Breast epithelium (tissue), 4 donors: ENCODE measurements at regions not wholly inside any gene's neighbourhood (a gene's known extent, or its start where the extent isn't known, plus 50 kb on each side); places are given as distances from the start of the nearest gene placed in this dataset.

Experiments used
- DNase-seq, 2 donors: peaks; one replicate each; pipeline ENCODE4 v3.0.0-alpha.2; 2019; ENCODE audit warnings: low spot score in 2 of 2
- H3K27ac ChIP-seq, 2 donors: fragments of 200-600 bp; sonication (generic) in 1 of 2; one replicate each; pipeline ENCODE4 v1.5.1; 2016 to 2019; ENCODE audit warnings: mild to moderate bottlenecking in 1 of 2
- H3K27me3 ChIP-seq, 2 donors: fragments of 200-600 bp; sonication (generic) in 1 of 2; one replicate each; pipeline versions ENCODE4 v1.5.1 to v1.6.0; 2017 to 2019; ENCODE audit warnings: control low read depth in 1 of 2, mild to moderate bottlenecking in 1 of 2
- H3K36me3 ChIP-seq: fragments of 200-600 bp; one replicate; pipeline ENCODE4 v1.5.1; 2019
- H3K4me1 ChIP-seq, 2 donors: fragments of 200-600 bp; sonication (generic); one replicate each; pipeline ENCODE4 v1.5.1; 2016 to 2019; ENCODE audit warnings: control low read depth in 1 of 2
- H3K4me3 ChIP-seq, 3 donors: fragments of 200-600 bp; sonication (generic); 1 replicate in 2 of 3; 2 replicates in 1 of 3; pipeline ENCODE4 v1.5.1; 2016 to 2019; ENCODE audit warnings: mild to moderate bottlenecking in 3 of 3, moderate library complexity in 2 of 3
- H3K9me3 ChIP-seq, 2 donors: fragments of 200-600 bp; sonication (generic) in 1 of 2; one replicate each; pipeline ENCODE4 v1.5.1; 2016 to 2019; ENCODE audit warnings: control low read depth in 1 of 2
- POLR2A ChIP-seq: fragments of 450-650 bp; IDR thresholded peaks from one replicate; pipeline ENCODE4 v1.6.1; 2016; ENCODE audit warnings: antibody characterized with exemption, mild to moderate bottlenecking, moderate library complexity
- POLR2AphosphoS5 ChIP-seq, 3 donors: sonication (generic); formaldehyde crosslinking; IDR thresholded peaks; one replicate each; pipeline ENCODE4 v1.6.1; 2017; ENCODE audit warnings: antibody characterized with exemption in 3 of 3
- intact Hi-C: fragments of 100-400 bp; cut with DNase I; formaldehyde crosslinking; loops from one replicate; pipeline ENCODE4 v1.15.1; 2023; ENCODE audit warnings: low total_unique reads
- TF ChIP-seq, protein P1 (sequence below), 3 donors: fragments of 450-650 bp; IDR thresholded peaks; one replicate each; pipeline ENCODE4 v1.5.1; 2016 to 2017; ENCODE audit warnings: antibody characterized with exemption in 3 of 3, mild to moderate bottlenecking in 3 of 3, moderate library complexity in 3 of 3

DNA sequence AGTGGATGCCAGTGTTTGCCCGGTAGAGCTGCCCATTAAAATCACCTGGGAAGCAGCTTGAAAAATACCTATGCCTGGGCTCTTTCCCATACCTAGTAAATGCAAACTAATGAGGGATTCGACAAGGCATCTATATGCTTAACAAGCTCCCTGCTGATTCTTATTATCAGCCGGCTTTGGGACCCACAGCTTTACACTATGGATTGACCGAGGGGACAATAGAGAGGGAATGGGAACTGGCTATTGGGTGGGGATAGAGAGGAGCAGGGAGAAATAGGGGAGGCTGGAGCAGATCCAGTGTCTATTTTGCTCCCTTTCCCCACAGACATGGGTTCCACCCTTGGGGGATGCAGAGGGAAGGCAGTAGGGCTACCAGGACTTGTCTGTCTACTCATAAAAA, 103.1 kb upstream of the TEX13D start:
- TF ChIP-seq POLR2A (no peak), POLR2AphosphoS5 (IDR thresholded peaks at IDR 0.05) (no peak)
- TF ChIP-seq, protein P1, sequence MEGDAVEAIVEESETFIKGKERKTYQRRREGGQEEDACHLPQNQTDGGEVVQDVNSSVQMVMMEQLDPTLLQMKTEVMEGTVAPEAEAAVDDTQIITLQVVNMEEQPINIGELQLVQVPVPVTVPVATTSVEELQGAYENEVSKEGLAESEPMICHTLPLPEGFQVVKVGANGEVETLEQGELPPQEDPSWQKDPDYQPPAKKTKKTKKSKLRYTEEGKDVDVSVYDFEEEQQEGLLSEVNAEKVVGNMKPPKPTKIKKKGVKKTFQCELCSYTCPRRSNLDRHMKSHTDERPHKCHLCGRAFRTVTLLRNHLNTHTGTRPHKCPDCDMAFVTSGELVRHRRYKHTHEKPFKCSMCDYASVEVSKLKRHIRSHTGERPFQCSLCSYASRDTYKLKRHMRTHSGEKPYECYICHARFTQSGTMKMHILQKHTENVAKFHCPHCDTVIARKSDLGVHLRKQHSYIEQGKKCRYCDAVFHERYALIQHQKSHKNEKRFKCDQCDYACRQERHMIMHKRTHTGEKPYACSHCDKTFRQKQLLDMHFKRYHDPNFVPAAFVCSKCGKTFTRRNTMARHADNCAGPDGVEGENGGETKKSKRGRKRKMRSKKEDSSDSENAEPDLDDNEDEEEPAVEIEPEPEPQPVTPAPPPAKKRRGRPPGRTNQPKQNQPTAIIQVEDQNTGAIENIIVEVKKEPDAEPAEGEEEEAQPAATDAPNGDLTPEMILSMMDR (IDR thresholded peaks at IDR 0.05) = no peak
- intact Hi-C loops = no loop called here
- no peaks in the 10 kb centered on the region for H3K4me1 ChIP-seq

DNA sequence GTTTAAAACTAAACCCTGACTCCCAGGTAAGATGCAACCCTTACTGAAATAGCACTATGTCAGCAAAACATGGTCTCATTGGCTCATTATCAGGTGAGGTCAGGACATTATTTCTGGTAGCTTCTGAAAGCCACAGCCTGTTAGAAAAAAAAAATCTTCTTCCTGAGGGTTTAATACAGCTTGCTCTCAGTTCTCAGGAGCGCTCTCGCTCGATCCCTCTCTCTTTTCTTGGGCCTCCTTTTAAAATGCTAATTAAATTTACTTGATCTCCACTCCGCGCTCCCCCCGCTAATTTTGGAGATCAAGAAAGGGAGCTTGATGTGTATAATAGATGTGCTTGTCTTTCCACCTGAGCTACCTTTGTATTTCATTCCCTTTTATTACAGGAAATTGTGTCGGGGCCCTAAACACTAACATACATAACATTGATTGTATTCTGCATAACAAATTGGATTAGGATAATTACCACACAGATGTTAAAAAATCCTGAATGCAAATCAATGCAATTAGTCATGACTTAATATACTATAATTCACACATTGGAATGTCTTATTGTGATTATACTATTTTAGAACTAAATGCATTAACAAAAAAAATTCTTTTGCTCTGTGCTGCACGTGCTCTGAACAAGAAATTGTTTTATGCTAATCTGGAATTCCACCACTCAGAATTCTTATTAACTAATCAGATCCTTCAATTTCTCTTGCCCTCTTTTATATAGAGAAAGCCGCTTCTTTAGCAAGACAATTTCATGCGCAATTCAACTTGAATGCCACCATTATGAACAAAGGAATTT, 101.6 kb upstream of the TEX13D start:
- intact Hi-C loops = no loop called here
- no peaks in the 10 kb centered on the region for H3K36me3 ChIP-seq
- no peaks in the 10 kb centered on the region for H3K4me1 ChIP-seq
- no peak for DNase-seq
- TF ChIP-seq POLR2A (no peak), POLR2AphosphoS5 (IDR thresholded peaks at IDR 0.05) (no peak)
- no peaks in the 10 kb centered on the region for H3K9me3 ChIP-seq
- no peak overlapping the region for H3K27ac ChIP-seq
- peaks cover 0 to 16% of the 10 kb centered on the region in 2 donors for H3K27me3 ChIP-seq
- H3K4me3 ChIP-seq = no peak overlapping the region

More for the DNA sequence above, 103.1 kb upstream of the TEX13D start:
- H3K9me3 ChIP-seq = no peaks in the 10 kb centered on the region
- H3K4me3 ChIP-seq = no peak overlapping the region
- H3K27ac ChIP-seq = no peak overlapping the region
- no peak for DNase-seq
- peaks cover 0 to 19% of the 10 kb centered on the region in 2 donors for H3K27me3 ChIP-seq
- no peaks in the 10 kb centered on the region for H3K36me3 ChIP-seq

DNA sequence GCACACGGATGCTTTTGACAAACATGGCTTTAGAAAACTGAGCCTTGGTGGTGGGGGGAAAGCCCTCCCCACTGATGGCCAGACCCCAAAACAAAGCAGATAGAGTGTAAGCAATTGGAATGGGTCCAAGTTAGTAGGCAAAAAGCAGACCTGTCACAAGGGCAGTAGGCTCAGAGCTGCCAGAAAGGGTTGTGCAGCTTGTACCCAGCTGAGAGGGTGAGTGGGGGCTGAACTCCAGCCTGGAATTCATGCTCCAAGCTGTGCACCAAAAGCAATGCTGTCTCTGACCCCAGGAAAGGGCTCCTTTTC, 101.1 kb upstream of the TEX13D start:
- intact Hi-C loops = no loop called here
- Histone ChIP-seq H3K9me3 (no peaks in the 10 kb centered on the region), H3K4me3 (no peak overlapping the region), H3K36me3 (no peaks in the 10 kb centered on the region), H3K4me1 (no peaks in the 10 kb centered on the region), H3K27ac (no peak overlapping the region), H3K27me3 (peaks cover 0 to 16% of the 10 kb centered on the region in 2 donors)
- no peak for DNase-seq
- TF ChIP-seq, protein P1 (IDR thresholded peaks at IDR 0.05) = no peak
- no peak for TF ChIP-seq POLR2A
- no peak for TF ChIP-seq POLR2AphosphoS5 (IDR thresholded peaks at IDR 0.05)

DNA sequence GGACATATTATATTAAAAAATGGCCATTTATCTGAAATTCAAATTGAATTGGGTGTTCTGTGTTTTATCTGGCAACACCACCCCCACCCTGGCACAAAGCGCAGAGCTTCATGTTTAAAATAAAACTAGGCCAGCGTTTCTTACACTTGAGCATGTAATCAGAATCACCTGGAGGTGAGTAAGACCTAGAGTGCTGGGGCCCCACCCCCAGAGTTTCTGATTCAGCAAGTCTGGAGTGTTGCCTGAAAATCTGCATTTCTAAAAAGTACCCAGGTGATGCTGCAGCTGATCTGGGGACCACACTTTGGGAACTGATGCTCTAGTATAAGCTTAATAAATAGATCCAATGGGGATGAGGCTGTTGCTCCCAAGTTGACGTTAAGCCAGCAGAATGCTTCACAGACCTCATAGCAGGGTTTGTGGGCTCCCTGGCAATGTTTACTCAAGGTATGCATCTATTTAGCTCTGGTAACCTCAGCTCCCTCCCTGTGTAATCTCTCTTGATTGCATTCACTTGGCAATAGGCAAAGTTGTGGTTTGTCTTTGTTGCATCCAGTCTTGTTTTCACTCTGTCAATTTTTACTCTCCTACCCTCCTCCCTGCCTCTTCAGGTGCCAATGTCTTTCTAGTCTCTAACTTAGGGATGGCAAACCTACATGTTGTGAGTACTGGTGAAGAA, 99.8 kb upstream of the TEX13D start:
- H3K4me1 ChIP-seq = no peaks in the 10 kb centered on the region
- TF ChIP-seq POLR2AphosphoS5 (IDR thresholded peaks at IDR 0.05) (no peak), POLR2A (no peak)
- TF ChIP-seq, protein P1 (IDR thresholded peaks at IDR 0.05) = no peak
- no peak overlapping the region for H3K27ac ChIP-seq
- intact Hi-C loops = no loop called here
- no peak for DNase-seq
- H3K9me3 ChIP-seq = no peaks in the 10 kb centered on the region
- no peaks in the 10 kb centered on the region for H3K36me3 ChIP-seq
- H3K27me3 ChIP-seq = peaks cover 0 to 23% of the 10 kb centered on the region in 2 donors
- H3K4me3 ChIP-seq = no peak overlapping the region

DNA sequence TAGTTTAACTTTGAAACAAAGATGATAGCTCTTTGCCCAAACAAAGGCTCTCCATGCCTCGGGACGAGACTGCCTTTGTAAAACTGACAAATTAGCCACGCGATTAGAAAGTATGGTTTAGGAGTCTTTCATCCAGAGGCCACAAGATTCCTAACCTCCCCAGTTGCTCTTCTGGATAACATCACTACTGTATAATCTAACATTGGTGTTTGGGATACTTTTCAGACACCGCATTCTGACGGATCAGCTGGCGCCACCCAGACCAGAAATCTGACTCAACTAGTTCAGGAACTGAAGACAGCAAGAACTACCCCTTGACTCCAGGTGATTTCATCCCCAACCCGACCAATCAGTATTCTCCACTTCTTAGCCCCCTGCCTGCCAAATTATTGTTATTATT, 98.1 kb upstream of the TEX13D start:
- Histone ChIP-seq H3K9me3 (no peaks in the 10 kb centered on the region), H3K4me1 (no peaks in the 10 kb centered on the region), H3K27me3 (peaks cover 0 to 27% of the 10 kb centered on the region in 2 donors), H3K36me3 (no peaks in the 10 kb centered on the region), H3K4me3 (no peak overlapping the region), H3K27ac (no peak overlapping the region)
- TF ChIP-seq POLR2A = no peak
- TF ChIP-seq POLR2AphosphoS5 (IDR thresholded peaks at IDR 0.05) = no peak
- TF ChIP-seq, protein P1 (IDR thresholded peaks at IDR 0.05) = no peak
- intact Hi-C loops = no loop called here
- no peak for DNase-seq
